CD14-positive monocyte (primary cell): ENCODE measurements at regions not wholly inside any gene's neighbourhood (a gene's known extent, or its start where the extent isn't known, plus 50 kb on each side); places are given as distances from the start of the nearest gene placed in this dataset.

Source experiments
- DNase-seq, 3 donors: peaks; one replicate each; pipeline ENCODE4 v3.0.0-alpha.2; 2011 to 2022
- H2AFZ ChIP-seq: 2 replicates; pipeline ENCODE4 v1.6.0; 2012; ENCODE audit warnings: mild to moderate bottlenecking, low read depth, low read length, inconsistent platforms; ENCODE audit not compliant: insufficient read depth, poor library complexity, severe bottlenecking
- H3K27ac ChIP-seq, 2 donors: 1 replicate in 1 of 2; 2 replicates in 1 of 2; pipeline ENCODE4 v1.5.1; 2012 to 2013; ENCODE audit warnings: low read length in 2 of 2, control low read depth in 1 of 2, inconsistent platforms in 1 of 2, low read depth in 1 of 2, mild to moderate bottlenecking in 1 of 2
- H3K27me3 ChIP-seq, 2 donors: one replicate each; pipeline versions ENCODE4 v1.6.0 to v1.6.1; 2011 to 2013; ENCODE audit warnings: low read length in 2 of 2; ENCODE audit not compliant: control insufficient read depth in 2 of 2, insufficient read depth in 2 of 2
- H3K36me3 ChIP-seq, 2 donors: replicated peaks in 1 of 2; 1 replicate in 1 of 2; 2 replicates in 1 of 2; pipeline versions ENCODE4 v1.5.1 to v1.6.1; 2012 to 2013; ENCODE audit warnings: low read length in 2 of 2, control low read depth in 1 of 2, inconsistent platforms in 1 of 2, mild to moderate bottlenecking in 1 of 2; ENCODE audit not compliant: insufficient read depth in 2 of 2, control insufficient read depth in 1 of 2
- H3K4me1 ChIP-seq, 2 donors: 1 replicate in 1 of 2; 2 replicates in 1 of 2; pipeline versions ENCODE4 v1.5.1 to v1.6.1; 2012 to 2013; ENCODE audit warnings: low read length in 2 of 2, control low read depth in 1 of 2, inconsistent platforms in 1 of 2, mild to moderate bottlenecking in 1 of 2, moderate library complexity in 1 of 2; ENCODE audit not compliant: insufficient read depth in 2 of 2, control insufficient read depth in 1 of 2
- H3K4me2 ChIP-seq: replicated peaks from 2 replicates; pipeline ENCODE3; 2012; ENCODE audit warnings: low read length, moderate library complexity, mild to moderate bottlenecking; ENCODE audit not compliant: poor library complexity, severe bottlenecking; ENCODE audit errors: extremely low read depth
- H3K4me3 ChIP-seq, 3 experiments: fragments of 200-600 bp in 1 of 3; sonication (generic) in 1 of 3; replicated peaks in 1 of 3; 1 replicate in 2 of 3; 2 replicates in 1 of 3; pipeline ENCODE4 v1.5.1; 2011 to 2013; ENCODE audit warnings: low read length in 3 of 3, mild to moderate bottlenecking in 3 of 3, control low read depth in 2 of 3, low read depth in 2 of 3, inconsistent platforms in 1 of 3, moderate library complexity in 1 of 3
- H3K79me2 ChIP-seq: 2 replicates; pipeline ENCODE4 v1.6.0; 2012; ENCODE audit warnings: mild to moderate bottlenecking, control low read depth, inconsistent platforms, low read length, moderate library complexity; ENCODE audit not compliant: insufficient read depth
- H3K9ac ChIP-seq: 2 replicates; pipeline ENCODE4 v1.6.0; 2017; ENCODE audit warnings: low read length, mild to moderate bottlenecking; ENCODE audit not compliant: insufficient read depth, poor library complexity, severe bottlenecking
- H3K9me3 ChIP-seq, 2 donors: replicated peaks in 1 of 2; 1 replicate in 1 of 2; 2 replicates in 1 of 2; pipeline versions ENCODE4 v1.5.1 to v1.6.1; 2012 to 2013; ENCODE audit warnings: low read length in 2 of 2, control low read depth in 1 of 2; ENCODE audit not compliant: control insufficient read depth in 1 of 2, insufficient read depth in 1 of 2
- H4K20me1 ChIP-seq: 2 replicates; pipeline ENCODE4 v1.6.0; 2012; ENCODE audit warnings: mild to moderate bottlenecking, low read length, control low read depth, moderate library complexity; ENCODE audit not compliant: insufficient read depth
- H3K27ac Mint-ChIP-seq, 7 donors: one replicate each; pipeline ENCODE4 v1.8.0; 2020; ENCODE audit warnings: mild to moderate bottlenecking in 7 of 7, mixed read lengths in 7 of 7, moderate library complexity in 6 of 7, inconsistent platforms in 2 of 7
- H3K27me3 Mint-ChIP-seq, 3 donors: one replicate each; pipeline ENCODE4 v1.8.0; 2021 to 2022; ENCODE audit warnings: low read depth in 3 of 3, mild to moderate bottlenecking in 3 of 3, mixed read lengths in 3 of 3, moderate library complexity in 3 of 3, inconsistent platforms in 1 of 3
- H3K36me3 Mint-ChIP-seq, 2 donors: one replicate each; pipeline ENCODE4 v1.8.0; 2020; ENCODE audit warnings: mixed read lengths in 2 of 2, inconsistent platforms in 1 of 2, mild to moderate bottlenecking in 1 of 2
- H3K4me1 Mint-ChIP-seq: one replicate; pipeline ENCODE4 v1.8.0; 2020; ENCODE audit warnings: mild to moderate bottlenecking, mixed read lengths
- H3K4me3 Mint-ChIP-seq, 2 donors: one replicate each; pipeline ENCODE4 v1.8.0; 2020; ENCODE audit warnings: mild to moderate bottlenecking in 2 of 2, mixed read lengths in 2 of 2, moderate library complexity in 1 of 2
- H3K9me3 Mint-ChIP-seq, 7 donors: one replicate each; pipeline ENCODE4 v1.8.0; 2020 to 2022; ENCODE audit warnings: mixed read lengths in 7 of 7, mild to moderate bottlenecking in 6 of 7, moderate library complexity in 6 of 7, inconsistent platforms in 2 of 7
- CTCF ChIP-seq: fragments of 200-600 bp; IDR thresholded peaks from one replicate; pipeline ENCODE4 v1.8.0; 2022; ENCODE audit warnings: antibody characterized with exemption, mild to moderate bottlenecking
- WGBS: methylation state at CpG from one replicate; pipeline ENCODE4 v1.1.5; 2013; ENCODE audit warnings: missing lambda C conversion rate; ENCODE audit not compliant: insufficient coverage; 5-methylcytosine and 5-hydroxymethylcytosine counted together
- intact Hi-C, 2 donors: fragments of 100-400 bp; cut with micrococcal nuclease; formaldehyde crosslinking; loops; one replicate each; pipeline versions ENCODE4 v1.15.0 to v1.15.1; 2023

- H3K4me1 Mint-ChIP-seq = peaks cover 2% of the 10 kb centered on the region
- 100% methylated on average over 2 of the region's 2 CpGs for WGBS
These were observed 124.8 kb downstream of the CD164 start for GRCh38 chr6:109257494-109257893.

GRCh38 chr6:109255946-109256640, 126.2 kb downstream of the CD164 start:
- Histone ChIP-seq H3K4me3 (no peak overlapping the region), H3K4me2 (no peak overlapping the region), H3K9ac (no peak overlapping the region), H3K9me3 (no peaks in the 10 kb centered on the region), H3K79me2 (no peaks in the 10 kb centered on the region), H4K20me1 (no peaks in the 10 kb centered on the region), H3K27me3 (no peaks in the 10 kb centered on the region), H3K4me1 (no peaks in the 10 kb centered on the region), H3K27ac (no peak overlapping the region), H3K36me3 (no peaks in the 10 kb centered on the region), H2AFZ (no peak overlapping the region)
- intact Hi-C loops = no loop called here
- no peak for TF ChIP-seq CTCF
- H3K9me3 Mint-ChIP-seq = peaks cover 0 to 4% (median 2%) of the 10 kb centered on the region in 7 donors
- peaks cover 0 to 2% (median 1%) of the 10 kb centered on the region in 3 donors for H3K27me3 Mint-ChIP-seq
- peaks cover 0 to 1% of the 10 kb centered on the region in 2 donors for H3K36me3 Mint-ChIP-seq
- H3K4me3 Mint-ChIP-seq = no peak overlapping the region
- WGBS = no CpG with 5 or more reads among the region's 4 CpGs
- no peak overlapping the region for H3K27ac Mint-ChIP-seq
- H3K4me1 Mint-ChIP-seq = peaks cover 2% of the 10 kb centered on the region
- no peak for DNase-seq

More at GRCh38 chr6:109257494-109257893, 124.8 kb downstream of the CD164 start:
- Histone ChIP-seq H3K4me3 (no peak overlapping the region), H3K4me1 (no peaks in the 10 kb centered on the region), H3K4me2 (no peak overlapping the region), H3K27me3 (no peaks in the 10 kb centered on the region), H3K9me3 (no peaks in the 10 kb centered on the region), H3K9ac (no peak overlapping the region), H3K27ac (no peak overlapping the region), H3K79me2 (no peaks in the 10 kb centered on the region), H2AFZ (no peak overlapping the region), H4K20me1 (no peaks in the 10 kb centered on the region), H3K36me3 (no peaks in the 10 kb centered on the region)
- Mint-ChIP-seq H3K27ac (no peak overlapping the region), H3K4me3 (no peak overlapping the region), H3K9me3 (peaks cover 0 to 5% (median 2%) of the 10 kb centered on the region in 7 donors), H3K27me3 (peaks cover 0 to 2% (median 0%) of the 10 kb centered on the region in 3 donors), H3K36me3 (peaks cover 0 to 1% of the 10 kb centered on the region in 2 donors)
- TF ChIP-seq CTCF = no peak
- intact Hi-C loops = no loop called here
- no peak for DNase-seq
